Spleen (tissue), 11 donors: ENCODE measurements at regions not wholly inside any gene's neighbourhood (a gene's known extent, or its start where the extent isn't known, plus 50 kb on each side); places are given as distances from the start of the nearest gene placed in this dataset.

ENCODE experiments used
- DNase-seq: peaks from one replicate; pipeline ENCODE4 v3.0.0-alpha.2; 2020
- H3K27ac ChIP-seq, 8 donors: fragments of 200-600 bp; sonication (generic) in 7 of 8; 1 replicate in 4 of 8; 2 replicates in 4 of 8; pipeline versions ENCODE4 v1.5.0 to v1.8.0; 2016 to 2021; ENCODE audit warnings: inconsistent platforms in 4 of 8, mild to moderate bottlenecking in 4 of 8, moderate library complexity in 1 of 8
- H3K27me3 ChIP-seq, 7 donors: fragments of 200-600 bp; sonication (generic) in 6 of 7; replicated peaks in 1 of 7; 1 replicate in 4 of 7; 2 replicates in 3 of 7; pipeline versions ENCODE4 v1.5.0 to v1.8.0; 2016 to 2021; ENCODE audit warnings: inconsistent platforms in 3 of 7, mild to moderate bottlenecking in 1 of 7
- H3K36me3 ChIP-seq, 6 donors: fragments of 200-600 bp; sonication (generic) in 5 of 6; 1 replicate in 4 of 6; 2 replicates in 2 of 6; pipeline versions ENCODE4 v1.5.0 to v1.8.0; 2016 to 2021; ENCODE audit warnings: inconsistent platforms in 2 of 6
- H3K4me1 ChIP-seq, 6 donors: fragments of 200-600 bp; sonication (generic) in 5 of 6; 1 replicate in 3 of 6; 2 replicates in 3 of 6; pipeline versions ENCODE4 v1.5.0 to v1.8.0; 2016 to 2021; ENCODE audit warnings: inconsistent platforms in 3 of 6
- H3K4me3 ChIP-seq, 8 donors: fragments of 200-600 bp; sonication (generic) in 7 of 8; 1 replicate in 4 of 8; 2 replicates in 4 of 8; pipeline versions ENCODE4 v1.5.0 to v1.8.0; 2016 to 2021; ENCODE audit warnings: inconsistent platforms in 4 of 8, mild to moderate bottlenecking in 4 of 8, moderate library complexity in 2 of 8
- H3K9me3 ChIP-seq, 8 donors: fragments of 200-600 bp; sonication (generic) in 7 of 8; 1 replicate in 4 of 8; 2 replicates in 4 of 8; pipeline versions ENCODE4 v1.5.0 to v1.8.0; 2016 to 2021; ENCODE audit warnings: inconsistent platforms in 4 of 8
- POLR2A ChIP-seq, 3 donors: fragments of 450-650 bp; IDR thresholded peaks; one replicate each; pipeline ENCODE4 v1.5.1; 2017; ENCODE audit warnings: antibody characterized with exemption in 3 of 3, mild to moderate bottlenecking in 1 of 3
- POLR2AphosphoS5 ChIP-seq, 3 donors: sonication (generic); formaldehyde crosslinking; IDR thresholded peaks; one replicate each; pipeline ENCODE4 v1.5.1; 2017; ENCODE audit warnings: antibody characterized with exemption in 3 of 3
- WGBS, 5 donors: extraction: QIAGEN DNeasy Blood & Tissue Kit in 3 of 5; methylation state at CpG; one replicate each; pipeline versions ENCODE4 v1.1.5 to v1.1.7; 2013 to 2018; 5-methylcytosine and 5-hydroxymethylcytosine counted together
- intact Hi-C: fragments of 100-400 bp; cut with DNase I; formaldehyde crosslinking; loops from one replicate; pipeline ENCODE4 v1.15.0; 2023; ENCODE audit warnings: low total_unique reads
- TF ChIP-seq, protein P1 (sequence below), 11 experiments: fragments of 200-600 bp in 7 of 11; fragments of 450-650 bp in 4 of 11; sonication (generic) in 4 of 11; IDR thresholded peaks in 8 of 11; conservative IDR thresholded peaks in 3 of 11; 1 replicate in 7 of 11; 2 replicates in 4 of 11; pipeline versions ENCODE4 v1.4.0 to v1.8.0; 2016 to 2021; ENCODE audit warnings: antibody characterized with exemption in 11 of 11, inconsistent platforms in 4 of 11, mild to moderate bottlenecking in 1 of 11
- donor health status: healthy with polysubstance abuse.
- donor health status: DM: no; HTN: no; CAD: no; lungs with moderate emphysema.
- donor health status: DM: no; HTN: no; CAD: no.
- donor health status: Bipolar disorder and iron deficiency.
- donor health status: healthy.
- donor health status: DM: no; HTN: no; CAD: no.
- donor health status: DM: yes; HTN: yes; CAD: no.

DNA sequence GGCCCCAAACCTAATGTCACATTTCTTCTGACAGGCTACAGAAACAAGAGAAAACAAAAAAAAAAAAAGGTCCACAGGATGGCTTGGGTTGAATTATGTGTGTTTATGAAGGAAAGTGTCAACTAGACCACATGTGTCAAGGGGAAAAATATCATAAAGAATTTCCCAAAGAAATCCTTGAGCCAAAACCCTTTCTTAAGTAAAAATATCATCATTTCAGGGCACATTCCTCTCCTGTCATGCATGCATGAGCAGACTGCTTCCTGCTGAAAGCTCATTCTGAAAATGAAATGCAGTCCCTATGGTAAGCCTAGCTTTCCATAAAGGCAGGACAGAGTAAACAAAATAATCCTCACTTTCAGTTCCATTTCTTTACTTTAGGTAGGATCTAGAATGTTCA is 85.7 kb upstream of the RBBP8 start:
- Histone ChIP-seq H3K27ac (no peak overlapping the region), H3K4me3 (no peak overlapping the region), H3K4me1 (no peaks in the 10 kb centered on the region), H3K36me3 (no peaks in the 10 kb centered on the region), H3K27me3 (no peaks in the 10 kb centered on the region), H3K9me3 (no peaks in the 10 kb centered on the region)
- DNase-seq, result no peak
- no peak for TF ChIP-seq POLR2A (IDR thresholded peaks at IDR 0.05)
- TF ChIP-seq POLR2AphosphoS5 (IDR thresholded peaks at IDR 0.05), result no peak
- TF ChIP-seq, protein P1, sequence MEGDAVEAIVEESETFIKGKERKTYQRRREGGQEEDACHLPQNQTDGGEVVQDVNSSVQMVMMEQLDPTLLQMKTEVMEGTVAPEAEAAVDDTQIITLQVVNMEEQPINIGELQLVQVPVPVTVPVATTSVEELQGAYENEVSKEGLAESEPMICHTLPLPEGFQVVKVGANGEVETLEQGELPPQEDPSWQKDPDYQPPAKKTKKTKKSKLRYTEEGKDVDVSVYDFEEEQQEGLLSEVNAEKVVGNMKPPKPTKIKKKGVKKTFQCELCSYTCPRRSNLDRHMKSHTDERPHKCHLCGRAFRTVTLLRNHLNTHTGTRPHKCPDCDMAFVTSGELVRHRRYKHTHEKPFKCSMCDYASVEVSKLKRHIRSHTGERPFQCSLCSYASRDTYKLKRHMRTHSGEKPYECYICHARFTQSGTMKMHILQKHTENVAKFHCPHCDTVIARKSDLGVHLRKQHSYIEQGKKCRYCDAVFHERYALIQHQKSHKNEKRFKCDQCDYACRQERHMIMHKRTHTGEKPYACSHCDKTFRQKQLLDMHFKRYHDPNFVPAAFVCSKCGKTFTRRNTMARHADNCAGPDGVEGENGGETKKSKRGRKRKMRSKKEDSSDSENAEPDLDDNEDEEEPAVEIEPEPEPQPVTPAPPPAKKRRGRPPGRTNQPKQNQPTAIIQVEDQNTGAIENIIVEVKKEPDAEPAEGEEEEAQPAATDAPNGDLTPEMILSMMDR (IDR thresholded peaks at IDR 0.05 in 8 of 11, conservative IDR thresholded peaks at IDR 0.05 in 3 of 11), result no peak
- intact Hi-C loops, result no loop called here

DNA sequence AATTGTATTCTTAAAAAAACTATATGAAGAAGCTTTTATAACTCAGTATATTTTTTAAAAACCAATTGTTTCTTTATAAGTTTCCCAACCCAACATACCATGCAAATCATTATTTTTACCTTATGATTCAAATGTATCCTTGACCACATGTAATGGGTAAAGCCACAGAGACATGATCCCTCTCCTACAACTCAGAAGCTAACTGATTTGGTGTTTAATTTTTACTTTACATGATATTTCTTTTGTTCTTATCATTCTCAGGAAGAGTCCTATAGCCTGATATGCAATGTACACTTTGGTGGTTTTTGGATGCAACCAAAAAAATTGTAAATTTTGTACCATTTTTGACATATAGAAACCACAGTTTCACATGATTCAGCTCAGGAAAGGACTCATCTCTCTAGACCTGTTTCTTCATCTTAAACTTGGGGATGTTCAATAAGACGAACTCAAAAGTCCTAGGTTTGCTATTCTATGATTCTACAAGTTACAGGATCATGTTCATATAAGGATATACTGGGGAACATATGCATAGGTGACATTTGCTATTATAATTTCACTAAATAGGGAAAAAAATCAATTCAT is 85.2 kb upstream of the RBBP8 start:
- no peaks in the 10 kb centered on the region for H3K36me3 ChIP-seq
- H3K9me3 ChIP-seq, result no peaks in the 10 kb centered on the region
- 0 to 31% (median 0%) methylated on average over 1 of the region's 1 CpG for WGBS, 5 donors
- intact Hi-C loops, result no loop called here
- no peak overlapping the region for H3K4me3 ChIP-seq
- no peak for TF ChIP-seq POLR2A (IDR thresholded peaks at IDR 0.05)
- TF ChIP-seq, protein P1 (IDR thresholded peaks at IDR 0.05 in 8 of 11, conservative IDR thresholded peaks at IDR 0.05 in 3 of 11), result no peak
- no peak for TF ChIP-seq POLR2AphosphoS5 (IDR thresholded peaks at IDR 0.05)
- DNase-seq, result no peak
- H3K27ac ChIP-seq, result no peak overlapping the region
- no peaks in the 10 kb centered on the region for H3K27me3 ChIP-seq
- no peaks in the 10 kb centered on the region for H3K4me1 ChIP-seq

DNA sequence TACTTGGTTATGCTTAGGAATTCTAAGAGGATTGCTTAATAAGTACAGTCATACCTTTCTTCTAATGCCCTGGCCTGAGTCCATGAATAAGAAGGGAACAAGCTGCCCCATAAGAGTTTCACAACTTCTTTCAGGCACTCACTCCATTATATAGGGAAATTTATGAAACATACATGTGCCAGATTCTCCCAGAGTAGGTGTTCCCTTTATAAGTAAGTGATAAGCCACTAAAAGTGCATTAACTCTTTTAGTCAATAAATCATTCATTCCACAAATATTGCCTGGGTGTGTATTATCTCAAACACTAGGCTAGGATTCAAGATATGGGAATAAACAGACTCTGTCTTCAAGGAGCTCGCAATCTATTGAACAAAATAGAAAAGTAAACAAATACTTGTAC is 84.5 kb upstream of the RBBP8 start:
- Histone ChIP-seq H3K27me3 (no peaks in the 10 kb centered on the region), H3K36me3 (no peaks in the 10 kb centered on the region), H3K27ac (no peak overlapping the region), H3K4me3 (no peak overlapping the region), H3K9me3 (no peaks in the 10 kb centered on the region), H3K4me1 (no peaks in the 10 kb centered on the region)
- WGBS, 5 donors, result 89 to 100% (median 98%) methylated on average over 1 of the region's 1 CpG
- DNase-seq, result no peak
- TF ChIP-seq, protein P1 (IDR thresholded peaks at IDR 0.05 in 8 of 11, conservative IDR thresholded peaks at IDR 0.05 in 3 of 11), result no peak
- TF ChIP-seq POLR2AphosphoS5 (IDR thresholded peaks at IDR 0.05) (no peak), POLR2A (IDR thresholded peaks at IDR 0.05) (no peak)
- intact Hi-C loops, result no loop called here

DNA sequence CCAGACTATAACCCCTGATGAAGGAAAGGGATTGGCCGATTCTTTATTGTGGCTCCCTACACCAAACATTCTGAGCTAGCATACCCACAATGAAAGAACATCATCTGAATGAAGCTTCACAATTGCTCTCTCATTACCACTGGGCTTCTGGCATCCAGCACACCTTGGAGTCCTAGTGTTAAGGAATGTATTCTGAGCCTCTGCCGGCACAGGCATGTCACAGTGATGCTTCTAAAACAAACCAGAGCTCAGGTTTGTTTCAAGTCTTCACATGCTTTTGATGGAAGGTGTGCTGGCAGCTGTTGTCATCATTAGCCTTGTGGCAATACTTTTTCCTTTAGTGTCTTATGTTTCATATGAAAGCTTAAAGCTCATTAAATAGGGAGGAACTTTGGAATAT is 76.3 kb upstream of the RBBP8 start:
- DNase-seq, result no peak
- Histone ChIP-seq H3K4me1 (no peaks in the 10 kb centered on the region), H3K27me3 (peaks cover 0 to 6% (median 0%) of the 10 kb centered on the region in 7 donors), H3K36me3 (no peaks in the 10 kb centered on the region), H3K4me3 (no peak overlapping the region), H3K27ac (no peak overlapping the region), H3K9me3 (no peaks in the 10 kb centered on the region)
- intact Hi-C loops, result no loop called here
- WGBS, 5 donors, result 84 to 91% (median 89%) methylated on average over 2 of the region's 2 CpGs
- TF ChIP-seq POLR2A (IDR thresholded peaks at IDR 0.05), result no peak
- no peak for TF ChIP-seq POLR2AphosphoS5 (IDR thresholded peaks at IDR 0.05)
- TF ChIP-seq, protein P1 (IDR thresholded peaks at IDR 0.05 in 8 of 11, conservative IDR thresholded peaks at IDR 0.05 in 3 of 11), result no peak
